ENCODE measurements at regions not wholly inside any gene's neighbourhood (a gene's known extent, or its start where the extent isn't known, plus 50 kb on each side); places are given as distances from the start of the nearest gene placed in this dataset.
"Not testable (repeated sequence)": the region's sequence is repeated elsewhere in the genome, so short reads cannot be mapped to it uniquely, and the experiment has no call there.

DNA sequence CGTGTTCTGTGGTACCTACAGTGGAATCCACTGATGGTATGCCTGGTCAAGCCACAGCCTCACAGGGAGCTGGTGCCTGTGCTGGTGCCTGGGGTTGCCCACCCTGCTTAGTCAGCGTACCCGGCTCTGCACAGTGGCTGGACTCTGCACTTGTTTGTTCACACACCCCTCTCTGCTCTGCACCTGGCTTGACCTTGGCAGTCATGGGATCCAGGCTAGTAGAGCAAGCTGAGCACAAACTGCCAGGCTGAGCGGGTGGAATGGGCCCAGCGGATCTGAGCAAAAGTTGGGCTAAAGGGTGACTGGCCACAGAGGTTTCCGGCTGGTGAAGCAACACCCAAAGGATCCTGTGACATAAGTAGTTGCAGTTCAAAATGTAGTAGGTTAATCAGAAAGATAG lies 163.5 kb downstream of the CDH19 start:
- FAIRE-seq, result no peak
- no peak for DNase-seq (ENCODE audit: insufficient read length, low spot score)

DNA sequence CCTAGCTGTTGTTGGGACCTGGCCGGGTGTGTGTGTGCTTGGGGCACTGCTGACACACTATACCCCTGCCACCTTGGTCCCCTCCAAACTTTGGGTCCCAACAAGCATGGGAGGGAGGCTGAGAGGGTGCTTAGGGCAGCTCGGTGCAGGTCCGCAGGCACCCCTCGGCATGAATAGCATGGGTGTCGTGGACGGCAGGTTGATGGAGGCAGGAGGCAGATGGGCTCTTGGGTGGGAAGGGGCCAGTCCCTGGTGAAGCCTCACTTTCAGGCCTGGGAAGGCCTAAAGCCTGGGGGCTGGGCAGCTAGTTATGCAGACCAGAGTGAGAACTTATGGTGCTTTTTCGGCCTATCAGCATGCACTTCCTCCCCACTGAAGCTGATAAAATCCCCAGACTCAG lies 164.2 kb downstream of the CDH19 start:
- FAIRE-seq, result no peak
- DNase-seq (ENCODE audit: insufficient read length, low spot score), result no peak

DNA sequence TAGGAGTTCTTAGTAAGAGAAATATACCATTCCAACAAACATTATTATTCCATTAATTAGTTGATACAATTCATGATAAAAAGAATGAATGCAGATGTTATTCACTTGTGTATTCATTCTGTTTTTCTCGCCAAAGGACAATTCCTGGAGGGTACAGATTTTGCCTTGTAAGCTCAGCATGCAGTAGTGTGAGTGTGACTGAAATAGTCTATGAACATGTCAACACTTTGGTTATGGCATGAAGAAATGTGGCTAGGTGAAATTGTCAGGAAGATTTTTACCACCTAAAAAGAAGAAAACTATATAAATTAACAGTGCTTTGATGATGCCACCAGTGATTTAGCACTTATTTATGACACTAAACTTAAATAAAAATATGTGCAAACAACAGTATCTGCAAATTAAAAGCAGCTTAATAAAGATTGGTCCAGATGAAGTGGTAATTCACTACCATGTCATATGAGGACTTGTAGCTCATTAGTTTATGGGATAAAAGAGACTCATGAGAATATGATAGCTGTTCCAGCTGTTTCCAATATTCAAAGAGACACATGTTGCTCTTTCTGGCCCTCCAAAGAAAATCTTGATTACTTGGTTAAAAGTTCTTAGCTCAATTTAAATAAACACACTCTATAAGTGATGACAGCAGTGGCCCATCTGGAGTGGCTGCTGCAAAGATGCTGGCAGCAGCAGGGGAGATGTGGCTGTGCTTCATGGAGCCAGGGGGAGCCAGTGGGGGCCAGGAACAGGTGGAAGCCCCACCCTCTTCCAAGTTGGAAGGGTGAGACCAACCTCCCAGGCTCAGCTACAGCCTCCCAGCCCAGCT lies 165.0 kb downstream of the CDH19 start:
- no peak for DNase-seq (ENCODE audit: insufficient read length, low spot score)
- FAIRE-seq, result no peak

DNA sequence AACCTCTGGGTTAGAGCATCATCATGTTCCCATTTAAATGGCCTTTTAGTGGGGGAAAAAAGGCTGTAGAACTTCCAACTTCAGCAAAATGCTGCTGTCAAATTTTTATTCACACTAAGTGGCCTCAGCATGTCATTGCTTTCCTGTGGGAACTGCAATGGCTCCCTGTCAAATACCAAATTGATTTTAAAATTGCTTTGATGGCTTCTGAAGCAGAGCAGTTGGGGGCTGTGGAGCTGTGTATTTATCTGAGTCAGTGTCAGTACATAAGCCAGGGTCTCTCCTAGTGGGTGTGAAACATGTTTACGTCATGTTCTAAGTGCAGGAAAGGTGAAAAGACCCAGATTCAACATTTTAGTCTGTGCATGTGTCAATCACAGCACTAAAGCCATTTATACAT lies 171.3 kb downstream of the CDH19 start:
- DNase-seq (ENCODE audit: insufficient read length, low spot score), result no peak
- FAIRE-seq, result no peak

GRCh38 chr18:66428795-66429194 lies 175.1 kb downstream of the CDH19 start:
- FAIRE-seq (no peak), DNase-seq (ENCODE audit: insufficient read length, low spot score) (no peak)

DNA sequence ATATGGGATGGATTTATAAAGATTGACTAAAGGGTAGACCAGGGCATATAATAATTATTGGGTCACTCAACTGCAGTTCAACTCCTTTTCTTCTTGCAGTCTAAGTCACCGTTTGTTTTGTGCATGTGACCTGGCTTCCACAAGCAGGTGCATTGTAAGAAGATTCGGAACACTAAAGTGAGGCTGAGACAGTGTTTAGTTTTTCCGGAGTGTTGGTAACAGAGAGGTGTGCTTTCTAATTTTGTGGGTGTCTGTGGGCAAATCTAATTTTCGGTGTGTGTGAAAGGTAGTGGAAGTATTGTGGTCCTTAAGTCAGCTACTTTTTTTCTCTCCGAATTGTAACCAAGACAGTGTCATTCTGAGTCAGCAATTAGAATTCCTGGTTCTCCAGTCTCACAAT lies 184.5 kb downstream of the CDH19 start:
- no peak for DNase-seq (ENCODE audit: insufficient read length, low spot score)
- FAIRE-seq, result no peak

GRCh38 chr18:66410692-66411091 lies 193.2 kb downstream of the CDH19 start:
- FAIRE-seq (no peak), DNase-seq (ENCODE audit: insufficient read length, low spot score) (no peak)

DNA sequence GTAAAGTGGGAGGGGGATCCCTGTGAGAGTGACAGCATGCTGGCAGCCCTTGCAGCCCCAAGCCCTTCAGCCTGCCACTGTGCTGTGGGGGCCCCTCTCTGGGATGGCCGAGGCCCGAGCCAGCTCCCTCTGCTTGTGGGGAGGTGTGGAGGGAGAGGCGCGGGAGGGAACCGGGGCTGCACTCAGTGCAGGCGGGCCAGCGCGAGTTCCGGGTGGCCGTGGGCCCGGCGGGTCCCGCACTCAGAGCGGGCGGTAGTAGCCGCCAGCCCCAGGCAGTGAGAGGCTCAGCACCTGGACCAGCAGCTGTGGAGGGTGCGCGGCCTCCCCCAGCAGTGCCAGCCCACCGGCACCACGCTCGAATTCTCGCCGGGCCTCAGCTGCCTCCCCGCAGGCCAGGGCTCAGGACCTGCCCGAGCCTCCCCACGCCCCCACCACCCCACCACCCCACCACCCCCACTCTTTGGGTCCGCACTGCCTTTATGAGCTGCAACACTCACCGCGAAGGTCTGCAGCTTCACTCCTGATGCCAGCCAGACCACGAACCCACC lies 208.1 kb downstream of the CDH19 start:
- no peak for FAIRE-seq
- no peak for DNase-seq (ENCODE audit: insufficient read length, low spot score)

- DNase-seq (ENCODE audit: insufficient read length, low spot score) (no peak), FAIRE-seq (no peak)
Measured at GRCh38 chr18:66393463-66393862, 210.4 kb downstream of the CDH19 start.

- DNase-seq (ENCODE audit: insufficient read length, low spot score) (no peak), FAIRE-seq (no peak)
Measured at GRCh38 chr18:66377291-66377690, 226.6 kb downstream of the CDH19 start.

DNA sequence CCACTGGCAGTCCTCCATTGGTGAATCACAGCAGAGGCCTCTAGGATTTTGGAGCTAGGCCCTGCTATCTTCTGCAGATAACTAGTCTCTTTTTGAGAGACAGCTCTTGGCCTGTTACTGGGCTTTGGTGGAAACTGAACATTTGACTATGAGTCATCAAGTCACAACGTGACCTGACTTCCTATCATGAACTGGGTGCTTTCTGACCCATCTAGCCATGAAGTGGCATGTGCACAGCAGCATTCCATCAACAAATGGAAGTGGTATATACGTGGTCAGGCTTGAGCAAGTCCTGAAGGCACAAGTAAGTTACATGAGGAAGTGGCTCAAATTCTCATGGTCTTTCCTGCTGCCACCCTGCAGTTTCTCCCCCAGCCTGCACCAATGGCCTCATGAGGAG lies 228.5 kb downstream of the CDH19 start:
- not testable (repeated sequence) for DNase-seq (ENCODE audit: insufficient read length, low spot score); FAIRE-seq

DNA sequence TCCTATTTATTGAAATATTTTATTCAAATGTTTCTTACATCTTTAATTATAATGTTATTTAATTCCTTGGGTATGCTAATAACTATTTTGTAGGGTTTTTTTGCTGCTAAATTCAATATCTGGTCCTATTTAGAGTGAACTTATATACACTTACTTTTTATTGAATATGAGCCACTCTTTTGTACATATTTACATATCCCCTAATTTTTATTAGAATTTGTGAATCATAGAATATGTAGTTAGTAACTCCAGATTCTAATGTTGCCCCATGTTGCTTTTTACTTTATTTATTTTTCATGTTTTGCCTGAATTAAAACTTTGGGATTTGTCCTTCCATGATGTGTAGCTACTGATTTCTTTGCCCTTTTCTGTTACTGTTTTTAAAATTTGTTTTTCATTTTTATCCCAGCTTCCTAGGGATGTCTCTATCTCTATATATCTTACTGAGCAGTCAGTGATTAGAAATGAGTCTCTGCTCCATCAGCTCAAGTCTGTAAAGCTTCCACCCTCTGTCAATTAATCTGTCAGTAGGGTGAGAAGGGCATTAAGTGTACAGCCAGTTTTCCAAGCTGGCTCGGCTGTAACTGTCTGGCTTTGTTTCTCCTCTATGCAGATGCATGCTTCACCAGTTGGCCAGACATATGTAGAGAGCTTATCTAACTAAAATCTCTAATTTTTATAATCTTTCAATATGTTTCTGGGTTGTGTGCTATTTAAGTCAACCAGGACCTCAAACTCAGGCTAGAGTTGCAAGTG lies 256.9 kb downstream of the CDH19 start:
- FAIRE-seq (no peak), DNase-seq (ENCODE audit: insufficient read length, low spot score) (no peak)

DNA sequence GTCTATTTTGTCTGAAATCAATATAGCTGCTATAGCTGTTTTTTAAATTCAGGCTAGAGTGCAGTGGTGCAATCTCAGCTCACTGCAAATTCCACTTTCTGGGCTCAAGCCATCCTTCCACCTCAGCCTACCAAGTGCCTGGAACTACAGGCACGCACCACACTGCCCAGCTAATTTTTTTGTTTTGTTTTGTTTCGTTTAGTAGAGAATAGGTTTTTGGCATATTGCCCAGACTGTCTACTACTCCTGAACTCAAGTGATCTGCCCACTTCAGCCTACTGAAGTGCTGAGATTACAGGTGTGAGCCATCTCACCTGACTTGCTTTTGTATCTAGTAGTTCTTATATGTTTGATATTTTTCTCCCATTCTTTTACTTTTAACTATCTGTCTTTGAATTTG lies 259.7 kb downstream of the CDH19 start:
- DNase-seq (ENCODE audit: insufficient read length, low spot score) (no peak), FAIRE-seq (no peak)

DNA sequence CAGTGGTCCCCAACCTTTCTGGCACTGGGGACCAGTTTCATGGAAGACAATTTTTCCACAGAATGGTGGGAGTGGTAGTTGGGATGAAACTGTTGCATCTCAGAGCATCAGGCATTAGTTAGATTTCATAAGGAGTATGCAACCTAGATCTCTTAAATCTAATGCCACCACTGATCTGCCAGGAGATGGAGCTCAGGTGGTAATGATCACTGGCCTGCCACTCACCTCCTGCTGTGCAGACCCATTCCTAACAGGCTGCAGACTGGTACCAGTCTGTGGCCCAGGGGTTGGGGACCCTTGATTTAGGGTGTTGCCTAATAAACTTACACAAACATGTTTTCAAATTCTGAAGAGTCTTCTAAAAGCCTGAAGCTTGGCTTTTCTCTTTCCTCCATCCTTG lies 261.3 kb downstream of the CDH19 start:
- FAIRE-seq (no peak), DNase-seq (ENCODE audit: insufficient read length, low spot score) (no peak)

DNA sequence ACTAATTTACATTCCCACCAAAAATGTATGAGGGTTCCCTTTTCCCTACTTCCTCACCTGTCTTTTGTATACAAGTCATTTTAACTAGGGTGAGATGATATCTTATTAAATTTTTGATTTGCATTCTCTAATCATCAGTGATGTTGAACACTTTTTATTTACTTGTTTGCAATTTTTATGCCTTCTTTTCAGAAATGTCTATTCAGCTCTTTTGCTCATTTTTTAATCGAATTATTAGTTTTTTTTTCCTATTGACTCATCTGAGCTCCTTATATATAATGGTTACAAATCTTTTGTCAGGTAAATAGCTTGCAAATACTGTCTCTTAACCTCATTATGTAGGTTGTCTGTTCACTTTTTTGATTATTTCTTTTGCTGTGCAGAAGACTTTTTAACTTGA lies 269.4 kb downstream of the CDH19 start:
- DNase-seq (ENCODE audit: insufficient read length, low spot score), result no peak
- FAIRE-seq, result no peak

DNA sequence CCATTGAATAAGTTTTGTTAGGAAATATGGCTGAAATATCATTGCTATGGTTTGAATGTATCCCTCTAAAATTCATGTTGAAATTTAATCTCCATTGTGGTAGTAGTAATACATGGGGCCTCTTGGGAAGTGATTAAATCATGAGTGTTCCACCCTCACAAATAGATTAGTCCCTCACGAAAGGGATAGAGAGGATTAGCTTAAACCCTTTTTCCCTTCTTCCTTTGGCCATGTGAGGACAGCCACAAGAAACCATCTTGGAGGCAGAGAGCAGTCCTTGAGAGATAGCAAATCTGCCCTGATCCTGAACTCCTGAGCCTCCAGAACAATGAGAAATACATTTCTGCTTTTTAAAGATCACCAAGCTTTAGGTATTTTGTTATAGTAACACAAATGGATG lies 274.2 kb downstream of the CDH19 start:
- no peak for DNase-seq (ENCODE audit: insufficient read length, low spot score)
- FAIRE-seq, result no peak

DNA sequence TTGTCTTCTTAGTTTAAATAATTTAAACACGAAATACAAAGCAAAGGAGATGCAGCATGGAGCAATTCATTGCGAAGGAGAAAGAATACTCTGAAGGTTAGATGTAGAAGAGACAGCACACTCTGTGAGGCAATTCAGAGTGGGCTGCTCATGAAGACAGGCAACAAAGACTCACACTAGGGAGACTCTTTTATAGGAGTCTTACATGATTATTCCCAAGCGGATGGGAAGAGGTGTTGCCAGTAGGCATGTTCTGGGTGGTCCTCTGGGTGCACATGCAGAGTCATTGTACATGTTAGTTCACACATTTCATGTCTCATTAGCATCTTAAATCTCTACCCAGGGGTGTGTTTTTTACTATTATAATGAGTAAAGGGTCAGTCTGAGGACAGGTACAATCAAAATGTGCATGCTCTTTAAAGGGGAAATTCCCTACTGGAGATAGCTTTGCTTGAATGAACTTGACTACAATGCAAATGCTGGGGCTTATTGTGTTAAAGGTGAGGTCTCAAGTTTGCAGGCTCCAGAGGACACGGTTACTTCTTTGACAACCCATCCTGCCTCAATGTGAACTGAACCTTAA lies 275.5 kb downstream of the CDH19 start:
- DNase-seq (ENCODE audit: insufficient read length, low spot score) (no peak), FAIRE-seq (no peak)

- no peak for DNase-seq (ENCODE audit: insufficient read length, low spot score)
- no peak for FAIRE-seq
Measured at GRCh38 chr18:66325251-66325650, 278.6 kb downstream of the CDH19 start.

GRCh38 chr18:66324616-66325015 lies 279.3 kb downstream of the CDH19 start:
- DNase-seq (ENCODE audit: insufficient read length, low spot score) (no peak), FAIRE-seq (no peak)

- FAIRE-seq, result no peak
- no peak for DNase-seq (ENCODE audit: insufficient read length, low spot score)
Measured at GRCh38 chr18:66317243-66318090, 286.4 kb downstream of the CDH19 start.

DNA sequence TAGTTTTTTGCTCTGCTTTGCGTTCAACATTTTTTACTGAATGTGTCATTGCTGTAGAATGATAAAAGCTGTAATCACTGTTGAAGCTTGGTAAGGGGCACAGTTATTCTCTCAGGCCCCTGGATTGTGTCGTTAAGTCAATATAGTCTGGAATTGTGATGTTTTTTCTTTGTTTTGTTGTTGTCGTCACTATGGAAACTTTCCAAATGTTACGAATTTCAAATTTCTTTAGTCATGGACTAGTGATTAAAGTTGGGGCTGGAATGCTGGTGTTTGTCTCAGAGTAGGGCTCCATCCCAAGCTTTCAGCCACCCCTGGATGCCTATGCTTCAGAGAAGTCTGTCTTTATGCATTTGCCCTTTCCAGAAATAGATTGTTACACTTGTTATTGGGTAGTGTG lies 287.2 kb downstream of the CDH19 start:
- DNase-seq (ENCODE audit: insufficient read length, low spot score), result no peak
- no peak for FAIRE-seq
